ENCODE measurements at regions not wholly inside any gene's neighbourhood (a gene's known extent, or its start where the extent isn't known, plus 50 kb on each side); places are given as distances from the start of the nearest gene placed in this dataset.

DNA sequence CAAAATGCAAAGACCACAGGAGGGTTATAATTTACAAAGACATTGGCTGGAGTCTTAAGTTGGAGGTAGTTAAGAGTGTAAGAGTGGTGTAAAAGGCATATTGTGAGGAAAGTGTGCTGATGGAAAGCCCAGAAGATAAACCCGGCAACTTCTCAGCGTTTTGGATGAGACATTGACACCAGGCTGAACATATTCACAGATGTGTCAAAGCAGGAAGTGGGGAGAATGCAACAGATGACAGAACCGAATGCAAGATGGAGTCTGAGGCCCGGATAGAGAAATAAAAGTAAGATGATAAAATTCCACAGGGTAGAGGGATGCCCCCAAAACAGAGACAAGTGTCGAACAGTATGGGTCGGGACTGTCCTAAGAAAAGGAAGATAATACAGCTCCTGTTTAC is 230.4 kb upstream of the TMEM72 start:
- TF ChIP-seq, protein P1, sequence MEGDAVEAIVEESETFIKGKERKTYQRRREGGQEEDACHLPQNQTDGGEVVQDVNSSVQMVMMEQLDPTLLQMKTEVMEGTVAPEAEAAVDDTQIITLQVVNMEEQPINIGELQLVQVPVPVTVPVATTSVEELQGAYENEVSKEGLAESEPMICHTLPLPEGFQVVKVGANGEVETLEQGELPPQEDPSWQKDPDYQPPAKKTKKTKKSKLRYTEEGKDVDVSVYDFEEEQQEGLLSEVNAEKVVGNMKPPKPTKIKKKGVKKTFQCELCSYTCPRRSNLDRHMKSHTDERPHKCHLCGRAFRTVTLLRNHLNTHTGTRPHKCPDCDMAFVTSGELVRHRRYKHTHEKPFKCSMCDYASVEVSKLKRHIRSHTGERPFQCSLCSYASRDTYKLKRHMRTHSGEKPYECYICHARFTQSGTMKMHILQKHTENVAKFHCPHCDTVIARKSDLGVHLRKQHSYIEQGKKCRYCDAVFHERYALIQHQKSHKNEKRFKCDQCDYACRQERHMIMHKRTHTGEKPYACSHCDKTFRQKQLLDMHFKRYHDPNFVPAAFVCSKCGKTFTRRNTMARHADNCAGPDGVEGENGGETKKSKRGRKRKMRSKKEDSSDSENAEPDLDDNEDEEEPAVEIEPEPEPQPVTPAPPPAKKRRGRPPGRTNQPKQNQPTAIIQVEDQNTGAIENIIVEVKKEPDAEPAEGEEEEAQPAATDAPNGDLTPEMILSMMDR (IDR thresholded peaks at IDR 0.05; ENCODE audit: insufficient read depth, low read length, poor library complexity, severe bottlenecking), result no peak
- TF ChIP-seq EZH2phosphoT487 (conservative IDR thresholded peaks at IDR 0.05; ENCODE audit: low read length), result no peak
